GM23338 (cell line): ENCODE measurements at regions not wholly inside any gene's neighbourhood (a gene's known extent, or its start where the extent isn't known, plus 50 kb on each side); places are given as distances from the start of the nearest gene placed in this dataset.

Experiments
- CREB1 ChIP-seq: fragments of 250-450 bp; sonication (Bioruptor Pico); IDR thresholded peaks from 2 replicates; pipeline ENCODE4 v1.5.0; 2020; ENCODE audit warnings: low read depth, mild to moderate bottlenecking, moderate library complexity
- EZH2 ChIP-seq: fragments of 200-600 bp; sonication (generic); IDR thresholded peaks from one replicate; pipeline ENCODE4 v1.8.0; 2017; ENCODE audit warnings: antibody characterized with exemption, mild to moderate bottlenecking, low read depth; ENCODE audit not compliant: unreplicated experiment
- EZH2phosphoT487 ChIP-seq: fragments of 200-600 bp; sonication (generic); IDR thresholded peaks from one replicate; pipeline ENCODE4 v1.8.1; 2018; ENCODE audit warnings: antibody characterized with exemption; ENCODE audit not compliant: unreplicated experiment
- JUNB ChIP-seq: IDR thresholded peaks from one replicate; pipeline ENCODE4 v1.6.1; 2016; ENCODE audit warnings: antibody characterized with exemption; ENCODE audit not compliant: unreplicated experiment
- NANOG ChIP-seq: IDR thresholded peaks from 2 replicates; pipeline ENCODE4 v1.6.1; 2016; ENCODE audit warnings: antibody characterized with exemption, borderline replicate concordance
- POLR2AphosphoS5 ChIP-seq: IDR thresholded peaks from 2 replicates; pipeline ENCODE4 v1.6.1; 2016; ENCODE audit warnings: antibody characterized with exemption, low read depth
- ZNF114 ChIP-seq: fragments of 250-450 bp; sonication (Bioruptor Pico); IDR thresholded peaks from 2 replicates; pipeline ENCODE4 v1.5.0; 2020; ENCODE audit warnings: mild to moderate bottlenecking, moderate library complexity
- ZNF331 ChIP-seq: fragments of 250-450 bp; sonication (Bioruptor Pico); IDR thresholded peaks from 2 replicates; pipeline ENCODE4 v1.5.0; 2020; ENCODE audit warnings: low read depth, mild to moderate bottlenecking, moderate library complexity
- TF ChIP-seq, protein P1 (sequence below), 2 experiments: fragments of 200-600 bp in 1 of 2; sonication (generic) in 1 of 2; conservative IDR thresholded peaks; 2 replicates each; pipeline versions ENCODE4 v1.5.1 to v1.6.1; 2016 to 2017; ENCODE audit warnings: antibody characterized with exemption in 2 of 2, low read depth in 2 of 2, mild to moderate bottlenecking in 2 of 2, moderate library complexity in 1 of 2
- TF ChIP-seq, protein P2 (sequence below): IDR thresholded peaks from one replicate; pipeline ENCODE4 v1.6.1; 2018; ENCODE audit warnings: antibody characterized with exemption; ENCODE audit not compliant: unreplicated experiment
- TF ChIP-seq, protein P3 (sequence below): IDR thresholded peaks from 2 replicates; pipeline ENCODE4 v1.6.1; 2016; ENCODE audit warnings: antibody characterized with exemption

DNA sequence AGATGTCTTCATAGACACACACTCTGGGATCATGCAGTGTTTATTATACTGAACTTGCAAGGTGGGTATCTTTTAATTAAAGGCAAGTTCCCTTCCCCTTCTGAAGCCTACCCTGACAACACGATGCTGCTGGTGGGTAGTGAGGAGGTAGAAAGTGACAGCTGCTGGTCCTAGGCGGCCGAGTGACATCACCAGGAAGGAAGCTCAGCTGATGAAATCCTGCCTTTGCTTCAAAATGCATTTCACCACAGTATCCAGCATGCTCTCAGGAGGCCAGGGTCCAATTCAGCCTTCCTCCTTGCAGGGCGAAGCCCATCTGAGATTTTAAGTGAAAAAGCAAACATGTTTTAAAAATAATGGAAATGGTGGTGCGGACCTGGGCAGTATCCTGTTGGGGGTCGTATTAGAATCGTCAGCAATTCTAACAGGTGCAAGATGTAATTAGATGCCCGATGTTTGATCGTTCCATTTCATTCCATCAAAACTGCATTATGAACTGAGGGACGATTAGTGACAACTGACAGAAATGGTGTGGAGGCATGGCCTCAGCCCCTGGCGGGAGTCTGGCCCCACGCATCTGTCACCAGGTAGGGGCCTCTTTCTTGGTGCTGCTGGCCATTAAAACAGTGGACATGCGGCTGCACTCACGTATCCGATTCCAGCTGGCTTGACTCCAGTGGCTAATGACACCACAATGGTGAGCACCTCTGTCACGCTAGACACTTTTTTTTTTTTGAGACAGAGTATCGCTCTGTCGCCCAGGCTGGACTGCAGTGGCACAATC lies 324.8 kb upstream of the C1orf174 start:
- TF ChIP-seq, protein P1, sequence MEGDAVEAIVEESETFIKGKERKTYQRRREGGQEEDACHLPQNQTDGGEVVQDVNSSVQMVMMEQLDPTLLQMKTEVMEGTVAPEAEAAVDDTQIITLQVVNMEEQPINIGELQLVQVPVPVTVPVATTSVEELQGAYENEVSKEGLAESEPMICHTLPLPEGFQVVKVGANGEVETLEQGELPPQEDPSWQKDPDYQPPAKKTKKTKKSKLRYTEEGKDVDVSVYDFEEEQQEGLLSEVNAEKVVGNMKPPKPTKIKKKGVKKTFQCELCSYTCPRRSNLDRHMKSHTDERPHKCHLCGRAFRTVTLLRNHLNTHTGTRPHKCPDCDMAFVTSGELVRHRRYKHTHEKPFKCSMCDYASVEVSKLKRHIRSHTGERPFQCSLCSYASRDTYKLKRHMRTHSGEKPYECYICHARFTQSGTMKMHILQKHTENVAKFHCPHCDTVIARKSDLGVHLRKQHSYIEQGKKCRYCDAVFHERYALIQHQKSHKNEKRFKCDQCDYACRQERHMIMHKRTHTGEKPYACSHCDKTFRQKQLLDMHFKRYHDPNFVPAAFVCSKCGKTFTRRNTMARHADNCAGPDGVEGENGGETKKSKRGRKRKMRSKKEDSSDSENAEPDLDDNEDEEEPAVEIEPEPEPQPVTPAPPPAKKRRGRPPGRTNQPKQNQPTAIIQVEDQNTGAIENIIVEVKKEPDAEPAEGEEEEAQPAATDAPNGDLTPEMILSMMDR (conservative IDR thresholded peaks at IDR 0.05; ENCODE audit: low read depth in 2 of 2): no peak
- TF ChIP-seq EZH2phosphoT487: no peak
- no peak for TF ChIP-seq EZH2
- TF ChIP-seq POLR2AphosphoS5: no peak
- TF ChIP-seq, protein P2, sequence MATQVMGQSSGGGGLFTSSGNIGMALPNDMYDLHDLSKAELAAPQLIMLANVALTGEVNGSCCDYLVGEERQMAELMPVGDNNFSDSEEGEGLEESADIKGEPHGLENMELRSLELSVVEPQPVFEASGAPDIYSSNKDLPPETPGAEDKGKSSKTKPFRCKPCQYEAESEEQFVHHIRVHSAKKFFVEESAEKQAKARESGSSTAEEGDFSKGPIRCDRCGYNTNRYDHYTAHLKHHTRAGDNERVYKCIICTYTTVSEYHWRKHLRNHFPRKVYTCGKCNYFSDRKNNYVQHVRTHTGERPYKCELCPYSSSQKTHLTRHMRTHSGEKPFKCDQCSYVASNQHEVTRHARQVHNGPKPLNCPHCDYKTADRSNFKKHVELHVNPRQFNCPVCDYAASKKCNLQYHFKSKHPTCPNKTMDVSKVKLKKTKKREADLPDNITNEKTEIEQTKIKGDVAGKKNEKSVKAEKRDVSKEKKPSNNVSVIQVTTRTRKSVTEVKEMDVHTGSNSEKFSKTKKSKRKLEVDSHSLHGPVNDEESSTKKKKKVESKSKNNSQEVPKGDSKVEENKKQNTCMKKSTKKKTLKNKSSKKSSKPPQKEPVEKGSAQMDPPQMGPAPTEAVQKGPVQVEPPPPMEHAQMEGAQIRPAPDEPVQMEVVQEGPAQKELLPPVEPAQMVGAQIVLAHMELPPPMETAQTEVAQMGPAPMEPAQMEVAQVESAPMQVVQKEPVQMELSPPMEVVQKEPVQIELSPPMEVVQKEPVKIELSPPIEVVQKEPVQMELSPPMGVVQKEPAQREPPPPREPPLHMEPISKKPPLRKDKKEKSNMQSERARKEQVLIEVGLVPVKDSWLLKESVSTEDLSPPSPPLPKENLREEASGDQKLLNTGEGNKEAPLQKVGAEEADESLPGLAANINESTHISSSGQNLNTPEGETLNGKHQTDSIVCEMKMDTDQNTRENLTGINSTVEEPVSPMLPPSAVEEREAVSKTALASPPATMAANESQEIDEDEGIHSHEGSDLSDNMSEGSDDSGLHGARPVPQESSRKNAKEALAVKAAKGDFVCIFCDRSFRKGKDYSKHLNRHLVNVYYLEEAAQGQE: no peak
- no peak for TF ChIP-seq CREB1 (CRISPR knock-in tag)
- TF ChIP-seq ZNF331 (CRISPR knock-in tag): no peak
- TF ChIP-seq NANOG: no peak
- TF ChIP-seq JUNB: no peak
- TF ChIP-seq, protein P3, sequence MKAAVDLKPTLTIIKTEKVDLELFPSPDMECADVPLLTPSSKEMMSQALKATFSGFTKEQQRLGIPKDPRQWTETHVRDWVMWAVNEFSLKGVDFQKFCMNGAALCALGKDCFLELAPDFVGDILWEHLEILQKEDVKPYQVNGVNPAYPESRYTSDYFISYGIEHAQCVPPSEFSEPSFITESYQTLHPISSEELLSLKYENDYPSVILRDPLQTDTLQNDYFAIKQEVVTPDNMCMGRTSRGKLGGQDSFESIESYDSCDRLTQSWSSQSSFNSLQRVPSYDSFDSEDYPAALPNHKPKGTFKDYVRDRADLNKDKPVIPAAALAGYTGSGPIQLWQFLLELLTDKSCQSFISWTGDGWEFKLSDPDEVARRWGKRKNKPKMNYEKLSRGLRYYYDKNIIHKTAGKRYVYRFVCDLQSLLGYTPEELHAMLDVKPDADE: no peak
- TF ChIP-seq ZNF114: no peak
